ENCODE measurements at regions not wholly inside any gene's neighbourhood (a gene's known extent, or its start where the extent isn't known, plus 50 kb on each side); places are given as distances from the start of the nearest gene placed in this dataset.

DNA sequence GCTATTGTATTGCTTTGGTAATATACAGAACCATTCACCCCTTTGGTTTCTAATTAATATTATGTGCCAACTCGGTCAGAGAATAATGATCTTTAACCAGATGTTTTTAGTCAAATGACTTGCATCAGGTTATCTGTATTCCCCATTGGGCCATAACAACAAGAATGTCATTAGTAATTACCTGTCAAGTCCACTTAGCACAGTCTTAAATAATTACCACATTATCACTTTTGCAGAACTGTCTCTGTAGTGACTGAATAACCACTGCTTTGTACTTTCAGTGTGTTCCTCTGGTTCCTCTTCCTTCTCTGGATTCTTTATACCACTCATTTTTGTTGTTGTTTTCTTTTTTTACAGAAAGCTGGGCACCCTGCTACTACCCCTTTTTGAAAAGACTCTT lies 257.7 kb upstream of the SPOCK3 start:
- DNase-seq, result no peak

GRCh38 chr4:167509551-167509950 lies 275.3 kb upstream of the SPOCK3 start:
- no peak for DNase-seq

DNA sequence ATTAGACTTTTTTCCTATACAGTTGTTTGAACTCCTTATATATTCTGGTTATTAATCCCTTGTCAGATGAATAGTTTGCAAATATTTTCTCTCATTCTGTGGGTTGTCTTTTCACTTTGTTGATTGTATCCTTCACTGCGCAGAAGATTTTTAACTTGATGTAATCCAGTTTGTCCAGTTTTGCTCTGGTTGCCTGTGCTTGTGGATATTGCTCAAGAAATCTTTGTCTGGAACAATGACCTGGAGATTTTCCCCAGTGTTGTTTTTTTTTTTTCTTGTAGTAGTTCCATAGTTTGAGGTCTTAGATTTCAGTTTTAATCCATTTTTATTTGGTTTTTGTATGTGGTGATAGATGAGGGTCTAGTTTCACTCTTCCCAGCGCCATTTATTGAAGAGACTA lies 289.8 kb upstream of the SPOCK3 start:
- no peak for DNase-seq

GRCh38 chr4:167537761-167538160 lies 303.5 kb upstream of the SPOCK3 start:
- DNase-seq, result no peak

DNA sequence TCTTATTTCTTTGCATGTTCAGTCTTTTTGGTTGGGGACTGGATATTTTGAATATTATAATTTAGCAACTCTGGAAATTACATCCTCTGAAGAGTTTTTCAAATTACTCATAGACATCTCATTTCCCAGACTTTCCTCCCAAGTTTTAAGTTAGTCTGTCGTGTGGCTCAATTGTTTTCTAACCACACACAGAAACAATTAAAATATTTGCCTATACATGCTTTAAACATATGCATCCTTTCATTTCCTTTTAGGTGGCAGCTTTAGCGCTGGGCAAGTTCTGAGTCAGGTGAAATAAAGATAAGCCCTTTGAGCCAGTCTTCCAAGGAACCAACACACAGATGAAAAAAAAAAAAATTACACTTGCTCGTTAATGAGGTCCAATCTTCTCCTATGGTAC lies 307.0 kb upstream of the SPOCK3 start:
- no peak for DNase-seq

DNA sequence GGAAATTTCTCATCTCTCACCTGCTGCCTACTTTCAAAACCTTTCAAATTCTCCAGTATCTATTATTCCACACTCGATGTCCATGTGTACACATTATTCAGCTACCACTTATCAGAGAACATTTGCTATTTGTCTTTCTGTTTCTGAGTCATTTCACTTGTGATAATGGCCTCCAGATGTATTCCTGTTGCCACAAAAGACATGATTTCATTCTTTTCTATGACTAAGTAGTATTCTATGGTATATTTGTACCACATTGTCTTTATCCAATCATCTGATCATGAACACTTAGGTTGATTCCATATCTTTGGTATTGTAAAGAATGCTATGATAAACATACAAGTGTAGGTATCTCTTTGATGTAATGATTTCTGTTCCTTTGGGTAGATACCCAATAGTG lies 310.1 kb upstream of the SPOCK3 start:
- DNase-seq, result no peak

DNA sequence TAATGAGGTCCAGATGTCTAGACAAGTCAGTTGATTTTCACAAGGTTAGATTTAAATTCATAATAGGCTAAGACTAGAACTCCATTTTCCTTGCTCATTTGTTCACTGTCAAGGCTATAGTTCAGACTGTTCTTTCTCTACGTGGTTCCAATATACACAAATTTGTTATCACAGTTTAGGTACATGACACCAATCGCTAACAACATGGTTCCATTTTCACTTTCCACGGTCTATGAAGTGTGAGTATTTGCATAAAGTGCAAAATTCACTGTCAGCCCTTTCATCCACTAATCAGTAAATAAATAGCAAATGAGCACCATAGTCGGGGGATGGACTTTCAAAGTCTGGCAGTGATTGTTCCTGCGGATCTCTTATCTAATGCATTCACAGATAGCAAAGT lies 315.7 kb upstream of the SPOCK3 start:
- DNase-seq, result no peak

- no peak for DNase-seq
Measured at GRCh38 chr4:167555338-167556022, 321.2 kb upstream of the SPOCK3 start.

DNA sequence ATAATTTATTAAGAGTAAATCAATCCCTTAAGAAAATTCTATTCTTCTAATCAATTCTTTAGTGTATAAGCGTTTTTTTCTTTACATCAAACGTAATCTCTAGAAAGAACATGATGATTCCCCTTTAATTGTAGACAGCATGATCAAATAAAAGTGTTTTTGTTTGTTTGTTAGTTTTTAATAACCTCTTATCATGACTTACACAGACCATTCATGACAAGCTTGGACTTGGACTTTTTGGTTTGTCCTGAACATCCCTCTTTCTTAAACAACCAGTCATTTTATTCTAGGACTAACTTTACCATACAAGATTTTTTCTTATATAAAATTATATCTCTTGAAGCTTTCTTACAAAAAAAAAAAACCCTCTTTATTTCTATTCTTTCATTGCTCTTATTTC lies 344.6 kb upstream of the SPOCK3 start:
- DNase-seq, result no peak

GRCh38 chr4:167581449-167581965 lies 347.2 kb upstream of the SPOCK3 start:
- no peak for DNase-seq

- no peak for DNase-seq
Measured at GRCh38 chr4:167587361-167587760, 353.1 kb upstream of the SPOCK3 start.

GRCh38 chr4:167595898-167596297 lies 361.6 kb upstream of the SPOCK3 start:
- no peak for DNase-seq

DNA sequence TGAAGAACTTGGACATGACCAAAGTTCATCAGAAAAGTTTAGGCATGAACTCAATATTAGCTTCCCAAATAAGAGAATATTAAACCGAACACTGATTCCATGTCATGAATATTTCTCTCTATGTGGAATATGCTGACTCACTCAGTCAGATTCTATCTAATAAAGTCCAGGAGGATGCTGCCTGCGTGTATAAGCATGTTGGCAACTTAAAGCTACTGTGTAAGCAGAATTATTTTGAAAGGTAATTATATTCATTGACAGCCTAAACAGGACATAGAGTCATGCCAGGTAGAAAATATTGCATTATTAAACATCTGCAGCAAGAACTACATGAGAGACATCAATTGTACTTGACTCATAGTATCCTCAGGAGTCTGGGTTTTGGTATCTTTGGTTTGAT lies 367.9 kb upstream of the SPOCK3 start:
- DNase-seq, result no peak

DNA sequence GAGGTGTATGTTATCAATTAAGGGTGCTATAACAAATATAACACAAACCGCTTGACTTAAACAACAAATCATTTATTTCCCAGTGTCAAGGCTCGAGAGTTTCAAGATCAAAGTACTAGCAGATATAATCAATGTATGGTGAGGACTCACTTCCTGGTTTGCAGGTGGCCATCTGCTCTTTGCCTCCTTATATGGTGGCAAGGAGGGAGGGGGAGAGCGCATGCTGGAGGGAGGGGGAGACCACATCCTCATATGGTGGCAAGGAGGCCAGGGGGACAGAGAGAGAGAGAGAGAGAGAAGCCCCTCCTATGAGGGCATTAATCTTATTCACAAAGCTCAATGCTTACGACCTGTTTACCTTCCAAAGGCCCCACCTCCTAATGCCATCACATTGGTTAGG lies 372.3 kb upstream of the SPOCK3 start:
- no peak for DNase-seq

- DNase-seq, result no peak
Measured at GRCh38 chr4:167613381-167613780, 379.1 kb upstream of the SPOCK3 start.

GRCh38 chr4:167614866-167615265 lies 380.6 kb upstream of the SPOCK3 start:
- no peak for DNase-seq

DNA sequence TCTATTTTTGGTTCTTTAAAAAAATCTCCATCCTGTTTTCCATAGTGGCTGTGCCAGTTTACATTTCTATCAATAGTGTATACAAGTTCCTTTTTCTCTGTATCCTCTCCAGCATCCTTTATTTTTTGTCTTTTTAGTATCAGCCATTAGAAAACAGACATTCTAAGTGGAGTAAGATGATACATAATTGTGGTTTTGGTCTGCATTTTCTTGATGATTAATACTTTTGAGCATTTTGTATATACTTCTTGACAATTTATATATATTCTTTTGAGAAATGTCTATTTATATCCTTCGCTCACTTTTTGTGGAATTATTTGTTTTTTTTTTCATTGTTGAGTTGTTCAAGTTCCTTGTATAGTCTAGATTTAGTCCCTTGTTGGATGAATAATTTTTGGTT lies 382.2 kb upstream of the SPOCK3 start:
- no peak for DNase-seq

DNA sequence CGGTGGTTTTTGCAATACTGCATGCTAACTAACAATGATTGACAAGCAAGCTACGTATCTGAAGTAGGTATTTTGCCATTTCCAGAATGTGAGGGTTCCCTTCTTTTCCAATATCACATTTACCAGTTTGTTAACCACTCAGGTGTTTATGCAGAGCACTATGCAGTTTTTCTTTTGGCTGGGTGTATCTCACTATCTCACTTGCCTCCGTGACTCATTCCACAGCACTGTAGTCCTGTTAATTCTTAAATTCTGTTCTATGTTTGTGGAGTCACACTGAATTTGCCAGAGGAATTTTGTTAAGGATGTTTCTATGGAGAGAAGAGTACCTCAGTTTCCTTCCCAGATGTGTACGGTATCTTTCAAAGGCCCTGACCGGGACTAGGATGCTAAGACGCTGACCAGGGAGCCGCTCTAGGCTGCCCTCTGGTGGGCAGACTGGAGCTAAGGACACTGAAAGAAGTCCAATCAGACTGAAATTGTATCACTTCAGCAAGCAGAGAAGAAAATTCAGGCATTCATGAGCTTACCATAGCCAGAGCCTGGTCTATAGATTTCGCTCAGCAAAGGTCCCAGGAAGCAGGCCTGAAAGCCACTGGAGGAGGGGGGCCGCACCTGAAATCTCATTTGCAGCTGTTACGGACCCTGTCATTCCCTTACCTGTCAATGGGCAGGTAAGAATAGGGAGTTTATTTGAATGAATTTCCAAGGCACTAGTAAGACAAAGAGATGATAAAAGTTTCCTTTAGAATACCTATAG lies 388.4 kb upstream of the SPOCK3 start:
- peak; percentile 1 for DNase-seq

DNA sequence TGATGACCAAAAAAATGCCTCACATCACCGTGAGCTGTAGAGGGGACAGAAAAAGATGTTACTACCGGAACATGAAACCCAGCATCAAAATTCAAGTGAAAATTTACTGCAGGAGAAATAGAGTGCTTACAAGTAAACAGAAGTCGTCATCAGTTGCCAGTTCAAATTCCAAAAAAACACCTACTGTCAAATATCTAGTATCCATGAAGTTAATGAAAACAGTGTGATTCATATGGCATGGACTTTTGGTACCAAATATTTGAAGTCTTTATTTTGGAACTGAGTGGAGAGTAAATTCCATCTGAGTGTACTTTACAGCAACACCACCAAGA lies 388.9 kb upstream of the SPOCK3 start:
- no peak for DNase-seq

DNA sequence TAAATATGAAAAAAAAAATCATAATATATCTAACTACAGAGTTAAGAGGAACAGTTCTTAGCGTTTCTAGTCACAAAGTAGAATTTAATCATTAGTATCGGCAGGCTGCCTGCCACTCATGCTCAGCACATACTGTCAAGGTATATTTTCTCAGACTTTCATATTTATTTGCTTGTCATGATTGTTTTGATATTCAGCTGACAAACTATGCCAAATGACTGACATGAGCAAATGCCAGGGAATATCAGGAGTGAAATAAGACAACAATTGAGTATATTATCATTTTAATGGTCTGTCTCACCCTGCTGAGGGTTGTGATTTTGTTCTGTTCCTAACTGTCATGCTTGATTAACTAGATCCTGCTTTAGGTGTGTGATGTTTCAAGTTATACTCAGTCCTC lies 395.0 kb upstream of the SPOCK3 start:
- no peak for DNase-seq

GRCh38 chr4:167642250-167642649 lies 408.0 kb upstream of the SPOCK3 start:
- DNase-seq, result no peak

DNA sequence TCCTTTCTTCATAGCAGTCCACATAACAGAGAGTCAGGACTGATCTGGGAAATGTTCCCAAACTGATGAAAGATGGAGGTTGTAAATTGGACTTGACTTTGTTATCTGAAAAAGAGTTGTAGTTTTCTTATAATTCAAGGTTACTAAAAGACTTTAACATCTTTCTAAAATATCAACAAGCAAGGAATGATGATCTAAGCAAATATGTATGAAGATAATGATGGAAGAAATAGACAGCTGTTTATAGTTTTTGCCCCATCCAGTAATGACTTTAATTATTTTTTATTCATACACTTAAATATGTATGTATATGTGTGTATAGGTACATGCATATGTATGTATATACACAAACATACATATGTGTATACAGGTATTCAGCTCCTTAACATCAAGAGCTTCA lies 411.1 kb upstream of the SPOCK3 start:
- no peak for DNase-seq

- no peak for DNase-seq
Measured at GRCh38 chr4:167652267-167652666, 418.0 kb upstream of the SPOCK3 start.

DNA sequence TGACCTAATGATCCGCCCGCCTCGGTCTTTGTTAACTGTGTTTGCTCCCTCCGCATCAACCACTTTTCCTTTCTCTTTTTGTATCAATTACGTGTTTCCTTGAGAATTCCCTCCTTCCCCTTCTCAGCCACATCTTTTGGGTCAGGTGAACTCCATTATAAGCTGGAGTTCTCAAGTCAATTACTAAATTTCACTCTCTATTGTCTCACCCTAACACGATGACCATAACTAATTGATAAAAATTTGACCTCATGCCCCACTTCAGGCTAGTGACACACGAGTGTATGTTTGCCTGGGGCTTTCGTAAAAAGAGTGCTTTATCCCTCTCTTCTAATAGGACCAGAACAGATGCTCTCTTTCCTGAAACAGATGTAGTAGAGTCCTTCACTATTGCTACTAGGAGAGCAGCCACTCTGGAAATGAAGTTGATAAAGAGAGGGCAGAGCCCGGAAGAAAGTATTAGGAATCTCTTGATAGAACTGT lies 403.6 kb upstream of the ANXA10 start:
- DNase-seq, result no peak

GRCh38 chr4:167702391-167702790 lies 389.9 kb upstream of the ANXA10 start:
- no peak for DNase-seq

All from GOT3 (cell line).